ENCODE measurements at regions not wholly inside any gene's neighbourhood (a gene's known extent, or its start where the extent isn't known, plus 50 kb on each side); places are given as distances from the start of the nearest gene placed in this dataset.

DNA sequence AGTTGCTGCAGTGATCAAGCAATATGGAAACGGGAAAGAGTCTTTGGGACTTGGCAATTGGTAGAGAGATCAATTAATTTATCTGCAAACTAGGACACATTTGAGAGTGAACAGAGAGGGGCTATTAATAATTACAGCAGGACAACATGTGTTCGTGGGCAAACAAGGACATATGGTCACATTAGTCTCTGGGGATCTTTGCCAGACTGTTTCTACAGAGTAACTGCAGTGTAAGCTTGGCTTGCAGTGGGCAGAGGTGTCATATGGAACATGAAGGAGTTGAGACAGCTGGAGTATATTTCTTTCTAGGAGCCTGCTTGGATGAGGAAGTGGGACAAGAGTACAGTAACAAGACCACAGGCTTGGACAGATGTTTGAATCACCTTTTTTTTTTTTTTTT is 232.1 kb upstream of the LYZL1 start:
- H3K27me3 Mint-ChIP-seq (ENCODE audit: low read depth in 3 of 3): peaks cover 0 to 5% (median 1%) of the 10 kb centered on the region in 3 donors
- H3K4me3 Mint-ChIP-seq: no peak overlapping the region
- no peak overlapping the region for H3K4me2 ChIP-seq (replicated peaks; ENCODE audit: extremely low read depth, low read length, poor library complexity, severe bottlenecking)
- no peak overlapping the region for H3K27ac Mint-ChIP-seq
- no peaks in the 10 kb centered on the region for H3K9me3 ChIP-seq (replicated peaks in 1 of 2; ENCODE audit: control insufficient read depth in 1 of 2, insufficient read depth in 1 of 2, low read length in 2 of 2)
- H3K27ac ChIP-seq (ENCODE audit: low read depth in 1 of 2, low read length in 2 of 2): no peak overlapping the region
- no peak overlapping the region for H3K4me3 ChIP-seq (replicated peaks in 1 of 3; ENCODE audit: low read depth in 2 of 3, low read length in 3 of 3)
- H3K36me3 Mint-ChIP-seq: no peaks in the 10 kb centered on the region
- H3K27me3 ChIP-seq (ENCODE audit: control insufficient read depth in 2 of 2, insufficient read depth in 2 of 2, low read length in 2 of 2): no peaks in the 10 kb centered on the region
- H3K79me2 ChIP-seq (ENCODE audit: insufficient read depth, low read length): no peaks in the 10 kb centered on the region
- H3K9me3 Mint-ChIP-seq: no peaks in the 10 kb centered on the region
- no peaks in the 10 kb centered on the region for H3K36me3 ChIP-seq (replicated peaks in 1 of 2; ENCODE audit: control insufficient read depth in 1 of 2, insufficient read depth in 2 of 2, low read length in 2 of 2)
- H3K4me1 Mint-ChIP-seq: peaks cover 11% of the 10 kb centered on the region
- peaks cover 0 to 18% of the 10 kb centered on the region in 2 donors for H3K4me1 ChIP-seq (ENCODE audit: control insufficient read depth in 1 of 2, insufficient read depth in 2 of 2, low read length in 2 of 2)
- 88% methylated on average over 2 of the region's 2 CpGs for WGBS (ENCODE audit: insufficient coverage)
- no peak overlapping the region for H2AFZ ChIP-seq (ENCODE audit: insufficient read depth, low read depth, low read length, poor library complexity, severe bottlenecking)
- DNase-seq: no peak
- no peak overlapping the region for H3K9ac ChIP-seq (ENCODE audit: insufficient read depth, low read length, poor library complexity, severe bottlenecking)
- no peaks in the 10 kb centered on the region for H4K20me1 ChIP-seq (ENCODE audit: insufficient read depth, low read length)
- intact Hi-C loops (cut with micrococcal nuclease): no loop called here
- TF ChIP-seq, protein P1, sequence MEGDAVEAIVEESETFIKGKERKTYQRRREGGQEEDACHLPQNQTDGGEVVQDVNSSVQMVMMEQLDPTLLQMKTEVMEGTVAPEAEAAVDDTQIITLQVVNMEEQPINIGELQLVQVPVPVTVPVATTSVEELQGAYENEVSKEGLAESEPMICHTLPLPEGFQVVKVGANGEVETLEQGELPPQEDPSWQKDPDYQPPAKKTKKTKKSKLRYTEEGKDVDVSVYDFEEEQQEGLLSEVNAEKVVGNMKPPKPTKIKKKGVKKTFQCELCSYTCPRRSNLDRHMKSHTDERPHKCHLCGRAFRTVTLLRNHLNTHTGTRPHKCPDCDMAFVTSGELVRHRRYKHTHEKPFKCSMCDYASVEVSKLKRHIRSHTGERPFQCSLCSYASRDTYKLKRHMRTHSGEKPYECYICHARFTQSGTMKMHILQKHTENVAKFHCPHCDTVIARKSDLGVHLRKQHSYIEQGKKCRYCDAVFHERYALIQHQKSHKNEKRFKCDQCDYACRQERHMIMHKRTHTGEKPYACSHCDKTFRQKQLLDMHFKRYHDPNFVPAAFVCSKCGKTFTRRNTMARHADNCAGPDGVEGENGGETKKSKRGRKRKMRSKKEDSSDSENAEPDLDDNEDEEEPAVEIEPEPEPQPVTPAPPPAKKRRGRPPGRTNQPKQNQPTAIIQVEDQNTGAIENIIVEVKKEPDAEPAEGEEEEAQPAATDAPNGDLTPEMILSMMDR (IDR thresholded peaks at IDR 0.05): no peak

DNA sequence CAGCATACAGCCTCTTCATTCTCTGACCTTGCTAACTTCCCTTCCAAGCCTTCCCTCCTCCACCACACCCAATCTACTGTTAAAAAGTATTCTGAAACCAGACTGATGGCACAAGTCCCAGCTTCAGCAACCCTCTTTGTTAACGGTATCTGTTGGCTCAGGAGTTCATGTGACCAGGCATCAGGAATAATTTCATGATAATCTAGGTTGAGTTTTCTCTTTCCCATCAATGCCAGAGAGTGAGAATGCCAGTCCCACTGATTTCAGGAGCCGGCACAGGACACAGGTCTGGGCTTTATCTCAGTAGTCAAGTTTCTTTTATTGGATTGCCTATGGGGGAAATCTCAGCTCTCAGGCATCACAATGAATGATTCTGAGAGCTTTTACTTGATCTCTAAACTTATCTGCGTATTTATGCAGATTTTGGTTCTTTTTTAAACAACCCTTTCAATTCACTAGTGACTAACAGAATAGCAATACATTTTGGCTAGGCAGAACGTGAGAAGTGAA is 231.0 kb upstream of the LYZL1 start:
- Histone ChIP-seq H3K9me3 (replicated peaks in 1 of 2; ENCODE audit: control insufficient read depth in 1 of 2, insufficient read depth in 1 of 2, low read length in 2 of 2) (no peaks in the 10 kb centered on the region), H3K79me2 (ENCODE audit: insufficient read depth, low read length) (no peaks in the 10 kb centered on the region), H3K4me2 (replicated peaks; ENCODE audit: extremely low read depth, low read length, poor library complexity, severe bottlenecking) (no peak overlapping the region), H3K27ac (ENCODE audit: low read depth in 1 of 2, low read length in 2 of 2) (no peak overlapping the region), H2AFZ (ENCODE audit: insufficient read depth, low read depth, low read length, poor library complexity, severe bottlenecking) (no peak overlapping the region), H3K27me3 (ENCODE audit: control insufficient read depth in 2 of 2, insufficient read depth in 2 of 2, low read length in 2 of 2) (no peaks in the 10 kb centered on the region), H4K20me1 (ENCODE audit: insufficient read depth, low read length) (no peaks in the 10 kb centered on the region), H3K36me3 (replicated peaks in 1 of 2; ENCODE audit: control insufficient read depth in 1 of 2, insufficient read depth in 2 of 2, low read length in 2 of 2) (no peaks in the 10 kb centered on the region), H3K4me1 (ENCODE audit: control insufficient read depth in 1 of 2, insufficient read depth in 2 of 2, low read length in 2 of 2) (peaks cover 0 to 18% of the 10 kb centered on the region in 2 donors), H3K9ac (ENCODE audit: insufficient read depth, low read length, poor library complexity, severe bottlenecking) (no peak overlapping the region), H3K4me3 (replicated peaks in 1 of 3; ENCODE audit: low read depth in 2 of 3, low read length in 3 of 3) (no peak overlapping the region)
- WGBS (ENCODE audit: insufficient coverage): no CpG with 5 or more reads among the region's 4 CpGs
- Mint-ChIP-seq H3K4me3 (no peak overlapping the region), H3K9me3 (no peaks in the 10 kb centered on the region), H3K4me1 (peaks cover 11% of the 10 kb centered on the region), H3K27me3 (ENCODE audit: low read depth in 3 of 3) (peaks cover 0 to 5% (median 0%) of the 10 kb centered on the region in 3 donors), H3K27ac (peak overlapping the region in 1 of 7 donors; percentile 7), H3K36me3 (no peaks in the 10 kb centered on the region)
- no peak for DNase-seq
- intact Hi-C loops (cut with micrococcal nuclease): no loop called here
- TF ChIP-seq, protein P1 (IDR thresholded peaks at IDR 0.05): no peak
